Kasumi-1 (cell line): ENCODE measurements at regions not wholly inside any gene's neighbourhood (a gene's known extent, or its start where the extent isn't known, plus 50 kb on each side); places are given as distances from the start of the nearest gene placed in this dataset.

Source experiments
- DNase-seq, 2 experiments: peaks; one replicate each; lab custom pipeline; 2025; lab: John Stamatoyannopoulos, UW

DNA sequence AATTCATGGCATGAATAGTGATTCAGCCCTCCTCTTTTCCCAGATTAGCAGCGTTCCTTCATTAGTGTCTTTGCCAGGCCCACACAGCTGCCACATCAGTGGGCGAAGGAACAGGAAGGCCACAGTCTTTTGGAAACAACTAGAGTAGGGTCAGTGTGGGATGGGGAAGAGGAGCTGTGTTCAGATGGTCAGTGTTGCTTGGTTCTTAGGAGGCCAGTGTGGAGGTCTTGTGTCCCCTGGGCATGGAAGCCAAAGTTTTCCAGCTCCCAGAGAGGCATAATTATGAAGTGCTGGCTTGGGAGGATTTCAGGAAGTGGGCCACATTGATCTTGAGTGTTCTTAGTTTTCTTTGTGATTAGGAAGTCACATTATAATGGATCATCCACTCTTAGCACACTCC lies 269.6 kb downstream of the PSAT1 start:
- no peak for DNase-seq

DNA sequence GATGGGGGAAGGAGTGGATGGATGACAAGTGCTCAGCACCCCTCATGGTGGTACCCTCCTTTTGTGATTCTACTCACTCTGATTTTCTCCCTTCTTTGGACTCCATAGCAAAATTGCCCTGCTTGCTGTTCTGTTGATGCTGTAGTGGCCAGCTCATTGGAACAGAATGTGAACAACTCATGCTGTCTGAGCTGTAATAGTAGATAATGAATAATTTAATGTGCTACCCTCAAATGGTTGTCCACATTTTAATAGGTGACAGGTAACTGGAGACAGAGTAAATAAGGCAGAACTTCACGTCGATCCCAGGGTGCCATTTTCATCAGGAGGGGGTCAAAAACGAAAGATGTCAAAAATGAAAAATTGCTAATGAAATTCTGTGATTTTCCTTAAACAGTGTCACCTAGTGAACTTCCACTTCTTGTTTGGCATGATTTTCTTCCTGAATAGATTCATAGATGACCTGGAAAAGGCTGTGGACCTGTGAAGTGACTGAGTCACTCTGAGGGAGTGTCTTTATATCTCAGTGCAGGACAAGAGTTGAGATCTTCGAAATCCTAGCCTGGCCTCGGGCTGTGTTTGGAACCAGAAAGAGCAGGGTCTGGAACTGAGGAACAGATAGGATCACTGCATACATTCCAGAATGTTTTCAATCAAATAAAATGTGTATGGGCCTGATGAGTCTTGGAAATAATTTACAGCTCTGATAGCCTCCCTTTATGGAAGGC lies 270.2 kb downstream of the PSAT1 start:
- DNase-seq = no peak

DNA sequence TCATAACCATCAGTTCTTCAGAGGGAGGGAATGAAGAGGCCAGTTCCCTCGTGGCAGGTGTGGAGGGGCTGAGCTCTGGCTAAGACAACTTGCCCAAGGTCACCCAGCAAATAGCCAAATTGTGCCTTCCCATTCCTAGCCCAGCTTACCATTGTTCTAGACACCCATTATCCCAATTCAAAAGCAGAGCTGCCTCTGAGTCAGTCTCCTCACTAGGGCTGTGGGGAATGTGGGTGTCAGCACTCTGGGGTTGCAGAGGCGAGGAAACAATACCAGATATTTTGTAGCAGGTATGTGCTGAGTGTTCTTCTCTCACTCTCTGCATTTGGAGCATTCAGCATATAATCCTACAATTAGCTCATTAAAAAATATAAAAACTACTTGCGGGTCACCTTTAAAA lies 270.8 kb downstream of the PSAT1 start:
- DNase-seq = no peak

DNA sequence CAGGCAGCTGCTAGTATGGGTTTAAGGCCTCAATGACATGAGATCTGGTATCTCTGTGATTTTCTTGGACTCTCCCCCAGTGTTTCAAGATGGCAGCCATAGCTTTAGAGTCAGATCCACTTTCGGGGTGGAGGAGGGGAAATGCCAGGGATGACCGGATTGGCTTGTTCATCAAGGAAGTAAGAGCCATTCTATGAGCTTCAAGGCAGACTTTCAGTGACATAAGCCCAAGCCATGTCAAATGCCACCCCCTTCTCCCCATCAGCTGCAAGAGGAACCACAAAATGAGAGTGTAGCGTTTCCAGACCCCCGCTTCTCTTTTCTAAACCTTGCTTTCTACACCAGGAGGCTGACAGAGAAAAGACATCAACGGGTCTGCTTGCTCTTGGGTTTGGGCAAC lies 271.8 kb downstream of the PSAT1 start:
- DNase-seq = no peak

DNA sequence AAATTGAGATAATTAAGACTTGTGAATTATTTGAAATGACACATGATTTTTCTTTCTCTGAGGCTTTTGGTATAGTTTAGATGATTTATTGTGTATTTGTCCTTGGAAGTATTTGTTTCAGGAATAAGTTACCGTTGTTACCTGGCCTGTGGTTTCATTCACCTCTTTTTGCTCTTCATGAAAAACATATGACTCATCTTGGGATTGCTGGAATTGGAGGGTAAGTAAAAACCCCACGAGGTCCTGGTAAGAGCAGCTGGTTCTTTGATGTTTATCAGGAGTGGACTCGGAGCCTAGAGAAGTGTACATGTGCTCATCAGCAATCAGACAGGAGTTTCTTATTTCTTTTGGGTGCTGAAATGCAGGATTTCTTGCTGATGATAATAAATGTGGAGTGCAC lies 275.3 kb downstream of the PSAT1 start:
- DNase-seq = no peak

DNA sequence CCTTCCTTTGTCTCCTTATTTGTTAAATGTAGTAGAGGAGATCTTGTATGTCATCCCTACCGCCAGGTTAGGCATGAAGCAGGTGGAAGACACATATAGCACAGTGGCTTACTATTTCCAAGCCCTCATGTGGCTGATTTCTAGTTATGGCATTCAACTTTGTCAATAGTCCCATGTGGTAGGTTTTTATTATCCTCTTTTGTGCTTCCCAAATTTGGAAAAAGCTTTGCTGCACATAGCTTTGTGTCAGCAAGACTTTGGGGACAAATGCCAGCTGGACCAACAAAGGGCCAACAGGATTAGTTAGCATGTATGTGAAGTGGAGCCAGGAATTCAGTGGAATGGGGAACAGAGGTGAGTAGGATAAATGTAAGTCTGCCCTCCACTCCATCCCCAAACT lies 276.3 kb downstream of the PSAT1 start:
- no peak for DNase-seq

DNA sequence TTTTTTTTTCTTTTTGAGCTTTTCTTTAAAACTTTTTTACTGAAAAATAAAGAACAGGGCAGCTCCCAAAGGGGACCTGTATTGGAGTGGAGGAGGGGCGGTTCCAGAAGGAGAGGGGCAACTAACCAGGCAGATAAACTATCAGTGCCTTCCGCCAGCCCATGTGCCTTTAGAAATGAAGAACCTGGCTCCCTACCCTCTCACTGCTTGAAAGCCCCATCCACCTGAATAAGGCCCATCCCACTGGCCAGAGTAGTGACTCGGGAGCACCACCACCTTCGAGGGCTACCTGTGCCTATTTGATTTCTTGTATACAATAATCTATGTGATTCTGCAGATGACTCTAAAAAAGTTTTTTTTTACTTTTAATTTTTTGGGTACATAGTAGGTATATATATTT lies 276.7 kb downstream of the PSAT1 start:
- no peak for DNase-seq

DNA sequence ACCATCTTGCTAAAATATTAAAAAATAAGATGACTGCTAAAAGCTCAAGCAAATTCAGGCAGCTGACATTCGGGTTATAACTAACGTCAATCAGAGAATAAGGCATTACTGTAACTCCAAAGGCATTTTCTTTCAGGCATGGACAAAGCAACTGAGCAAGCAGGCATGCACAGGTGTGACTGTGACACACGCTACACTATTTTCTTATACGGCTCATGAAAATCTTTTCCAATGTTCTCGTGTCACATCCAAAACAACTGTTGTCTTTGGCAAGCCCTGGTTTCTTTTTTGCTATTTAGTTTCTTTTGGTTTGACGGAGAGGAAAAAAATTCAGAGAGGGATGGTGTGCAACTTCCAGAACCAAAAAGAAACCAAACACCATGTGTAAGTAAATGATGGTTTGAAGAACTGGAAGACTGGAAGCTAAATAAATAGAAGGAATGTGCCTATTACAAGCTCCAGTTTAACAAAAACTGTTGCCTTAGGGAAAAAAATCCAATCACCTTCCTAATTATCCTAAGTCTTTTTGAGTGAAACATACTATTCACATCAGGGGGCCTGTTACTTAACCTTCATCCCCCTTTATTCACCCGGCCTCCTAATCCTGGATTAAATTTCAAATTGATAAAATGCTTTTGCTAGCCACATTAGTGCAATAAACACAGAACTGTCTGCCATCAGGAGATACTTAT lies 277.6 kb downstream of the PSAT1 start:
- no peak for DNase-seq

DNA sequence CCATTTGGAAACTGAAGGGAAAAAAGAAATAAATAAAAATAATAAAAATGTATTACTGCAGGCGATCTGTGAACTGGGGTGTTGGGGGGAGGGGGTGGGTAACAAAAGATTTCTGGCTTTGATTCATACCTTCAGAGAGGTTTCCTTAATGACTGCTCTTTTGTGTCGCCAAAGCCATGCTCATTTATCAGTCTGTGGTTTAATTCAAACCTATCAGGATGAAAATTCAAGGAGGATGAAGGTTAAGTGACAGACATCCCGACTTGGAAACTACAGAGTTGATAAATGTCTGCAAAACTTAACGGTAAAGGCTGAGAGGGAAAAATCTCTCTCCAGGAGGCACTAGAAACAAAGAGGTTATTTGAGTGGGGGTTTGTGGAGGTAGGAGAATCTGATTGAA lies 278.2 kb downstream of the PSAT1 start:
- DNase-seq = no peak

DNA sequence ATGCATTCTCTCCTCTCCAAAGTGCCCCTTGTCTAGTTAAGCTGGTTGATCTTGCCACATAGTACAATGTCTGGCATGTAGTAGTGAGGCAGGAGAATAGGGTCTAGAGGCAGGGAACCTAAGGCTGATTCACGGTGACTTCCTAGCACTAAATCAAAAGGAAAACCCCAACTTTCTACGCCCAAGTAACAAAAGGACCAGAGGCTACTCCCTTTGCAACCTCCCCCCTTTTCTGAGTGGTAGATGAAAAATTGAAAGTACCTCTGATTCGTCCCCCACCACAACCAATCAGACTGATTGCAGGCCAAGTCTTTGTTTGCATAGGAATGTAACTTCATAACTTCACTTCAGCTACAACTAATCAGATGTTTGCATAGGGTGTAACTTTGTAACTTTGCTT lies 278.8 kb downstream of the PSAT1 start:
- DNase-seq = no peak

DNA sequence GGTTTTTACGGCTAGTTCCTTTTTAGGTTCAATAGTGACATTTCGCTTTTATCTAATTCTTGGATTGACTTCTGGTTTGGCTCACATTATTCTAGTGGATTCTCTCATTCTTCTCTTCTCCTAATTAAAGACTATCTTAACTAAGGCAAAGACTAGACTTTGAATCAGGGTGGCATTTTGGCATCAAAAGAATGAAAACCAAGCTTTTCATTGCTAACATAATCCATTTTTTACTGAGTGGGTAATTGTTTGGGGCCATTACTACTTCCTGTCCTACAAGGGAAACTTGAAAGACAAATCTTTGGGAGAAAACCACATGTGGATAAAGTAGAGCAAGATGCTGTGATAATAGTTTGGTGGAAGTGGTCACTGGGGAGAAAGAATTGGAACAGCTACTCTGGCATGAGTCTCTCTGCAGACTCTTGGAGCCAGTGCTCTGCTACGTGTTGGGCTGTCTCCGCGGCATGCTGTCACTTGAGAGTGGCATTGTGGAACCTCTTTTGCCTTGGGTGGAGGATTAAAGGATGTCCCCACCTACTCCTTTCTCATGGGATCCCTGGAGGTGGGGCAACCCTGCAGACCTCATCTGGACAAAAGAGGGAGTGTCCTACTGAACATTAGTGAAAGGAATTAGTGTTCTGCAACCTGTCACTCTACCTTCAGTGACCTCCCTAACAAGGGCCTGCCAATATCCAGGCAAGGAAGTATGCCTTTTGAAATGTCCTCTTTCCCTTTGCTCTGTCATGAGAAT lies 280.4 kb downstream of the PSAT1 start:
- DNase-seq = no peak

DNA sequence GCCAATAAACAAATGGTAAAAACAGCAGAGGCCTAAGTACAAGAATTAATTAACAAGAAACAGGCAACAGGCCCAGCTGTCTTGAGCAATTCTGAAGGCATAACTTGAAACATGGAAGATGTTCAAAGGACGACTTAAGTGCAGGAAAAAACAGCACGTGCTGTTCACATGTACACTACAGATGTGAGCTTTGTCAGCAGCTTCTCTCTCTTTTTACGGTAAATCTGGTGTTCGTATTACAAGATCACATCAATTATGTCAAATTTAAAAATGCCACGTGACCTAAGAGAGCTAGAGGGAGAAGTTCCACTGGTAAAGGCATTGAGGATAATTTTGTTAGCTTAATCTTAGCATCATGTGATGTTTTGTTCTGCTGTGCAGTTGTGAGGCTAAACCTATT lies 281.1 kb downstream of the PSAT1 start:
- DNase-seq = no peak

DNA sequence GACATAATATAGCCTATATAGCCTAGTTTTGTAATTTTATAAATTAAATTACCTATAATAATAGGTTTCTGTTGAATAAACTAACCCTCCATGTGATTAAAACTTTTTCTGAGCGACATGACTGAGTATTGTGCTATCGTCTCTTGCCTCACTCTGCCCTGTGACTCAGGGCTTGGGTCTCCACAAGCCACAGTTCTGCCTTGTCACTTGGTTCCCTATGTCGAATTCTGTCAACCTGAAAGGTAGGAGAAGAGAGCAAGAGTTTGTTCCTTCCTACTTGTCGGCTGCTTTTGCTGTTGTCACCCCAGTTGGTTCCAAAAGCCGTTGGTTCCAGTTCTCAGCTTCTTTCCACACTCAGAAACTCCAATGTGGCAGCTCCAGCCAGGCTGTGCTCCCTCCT lies 285.9 kb downstream of the PSAT1 start:
- no peak for DNase-seq

DNA sequence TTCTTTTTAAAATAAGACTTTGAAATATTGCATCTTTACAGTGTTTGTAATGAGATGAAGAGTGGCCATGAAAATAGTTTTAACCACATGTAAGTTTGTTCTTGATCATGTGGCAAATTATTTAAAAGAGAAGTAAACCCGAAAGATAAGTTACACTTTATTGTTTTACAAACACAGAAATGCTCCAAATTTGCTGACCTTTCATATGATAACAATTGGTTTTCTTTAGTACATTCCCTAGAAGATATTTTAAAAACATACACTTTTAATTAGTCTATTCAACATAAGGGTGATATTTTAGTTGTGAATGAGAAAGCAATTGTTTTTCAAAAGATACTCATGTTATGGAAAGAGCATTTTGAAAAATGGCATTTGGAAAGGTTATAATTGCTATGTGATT lies 287.7 kb downstream of the PSAT1 start:
- DNase-seq = no peak

DNA sequence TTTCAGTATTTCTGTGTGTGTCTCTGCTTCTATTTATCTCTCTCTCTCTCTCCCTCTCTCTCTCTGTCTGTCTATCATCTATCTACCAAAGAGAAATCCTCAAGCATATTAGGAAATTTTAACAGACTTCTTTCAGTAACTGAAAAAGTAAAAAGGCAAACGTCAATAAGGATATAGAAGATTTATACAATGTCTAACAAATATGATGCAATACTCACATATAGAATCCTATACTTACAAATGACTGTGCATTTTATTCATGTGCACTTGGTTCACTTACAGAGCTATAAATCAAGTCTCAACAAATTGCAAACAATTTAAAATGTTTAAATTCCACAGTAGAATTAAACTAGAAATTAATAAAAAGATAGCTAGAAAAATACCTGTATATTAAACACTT lies 289.0 kb downstream of the PSAT1 start:
- no peak for DNase-seq

DNA sequence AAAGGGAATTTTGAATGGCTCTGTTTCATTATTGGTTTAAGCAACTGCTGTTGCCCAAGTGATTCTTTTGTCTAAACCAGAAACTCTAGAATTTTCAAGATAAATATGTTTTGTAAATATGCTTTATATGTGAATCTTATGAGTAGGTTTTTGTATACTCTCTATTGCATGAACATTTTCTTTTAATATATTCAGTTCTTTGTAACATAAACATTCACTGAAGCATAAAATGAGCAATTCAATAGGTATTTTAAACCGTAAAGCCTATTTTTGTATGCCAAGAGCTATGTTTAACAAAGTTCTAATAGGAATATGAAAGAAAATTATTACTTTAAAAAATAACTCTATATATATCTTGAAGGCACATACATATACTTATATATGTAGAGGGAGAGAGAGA lies 293.1 kb downstream of the PSAT1 start:
- DNase-seq = no peak

DNA sequence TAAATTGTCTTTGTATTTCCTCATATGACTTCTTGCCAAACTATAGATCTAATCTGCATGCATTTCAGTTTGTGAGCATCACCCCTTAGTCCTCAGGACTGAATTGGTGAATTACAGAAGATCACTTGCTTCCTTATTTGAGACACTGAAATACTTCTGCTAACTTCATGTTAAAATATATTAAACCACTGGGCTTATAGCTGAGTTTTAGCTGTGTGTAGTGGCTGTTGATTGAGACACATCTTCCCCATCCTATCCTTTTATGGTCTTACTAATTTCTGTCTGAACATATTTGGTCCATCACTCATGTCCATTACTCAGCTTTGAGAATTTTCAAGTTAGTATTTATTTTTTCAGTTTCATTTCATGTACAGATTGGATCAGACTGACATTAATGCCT lies 295.9 kb downstream of the PSAT1 start:
- peak in 1 of 2 experiments; percentile 2 for DNase-seq

DNA sequence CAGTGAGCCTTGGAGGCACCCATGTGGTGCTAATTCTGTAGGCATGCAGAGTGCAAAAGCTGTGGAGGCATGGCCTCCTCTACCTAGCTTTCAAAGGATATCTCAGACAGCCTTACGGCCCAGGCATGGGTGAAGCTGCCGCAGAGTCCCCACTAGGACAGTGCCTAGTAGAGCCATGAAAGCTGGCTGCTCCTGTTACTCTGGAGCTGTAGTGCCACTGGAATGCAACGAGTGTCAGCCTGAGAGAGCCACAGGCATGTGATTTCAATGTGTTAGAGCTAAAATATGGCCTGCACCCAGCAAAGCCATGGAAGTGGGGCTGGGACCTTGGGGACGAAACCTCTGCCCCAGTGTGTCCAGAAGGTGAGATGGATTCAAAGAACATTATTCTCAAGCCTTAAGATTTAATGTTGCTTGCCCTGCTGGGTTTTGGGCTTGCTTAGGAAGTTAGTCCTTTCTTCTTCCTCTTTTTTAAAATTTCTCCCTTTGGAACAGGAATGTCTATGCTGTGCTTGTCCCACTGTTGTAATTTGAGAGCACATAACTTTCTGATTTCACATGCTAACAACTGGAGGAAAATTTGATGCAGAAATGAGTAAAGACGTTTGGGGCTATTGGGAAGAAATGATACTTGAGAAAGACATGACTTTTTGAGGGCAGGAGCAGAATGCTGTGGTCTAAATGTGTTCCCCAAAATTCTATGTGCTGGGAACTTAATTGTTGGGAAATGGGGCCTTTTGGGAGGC lies 298.4 kb downstream of the PSAT1 start:
- no peak for DNase-seq

DNA sequence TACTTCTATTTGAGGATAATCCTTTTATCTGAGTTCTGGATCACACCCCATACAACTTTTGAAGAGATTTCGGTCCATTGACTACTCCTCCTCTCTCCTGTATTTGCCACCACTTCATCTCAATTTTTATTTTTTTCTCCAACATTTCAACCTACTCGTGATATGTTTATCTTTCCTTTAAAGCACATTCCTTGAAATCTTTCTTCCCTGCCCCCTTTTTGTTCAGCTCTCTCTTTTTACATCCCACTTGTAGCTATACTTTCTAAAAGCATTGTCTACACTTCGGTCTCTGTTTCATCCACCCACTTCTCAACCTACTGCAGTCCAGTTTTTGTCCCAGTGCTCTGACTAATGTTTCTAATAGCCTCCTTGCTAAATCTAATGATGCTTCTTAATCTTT lies 299.4 kb downstream of the PSAT1 start:
- DNase-seq = no peak

DNA sequence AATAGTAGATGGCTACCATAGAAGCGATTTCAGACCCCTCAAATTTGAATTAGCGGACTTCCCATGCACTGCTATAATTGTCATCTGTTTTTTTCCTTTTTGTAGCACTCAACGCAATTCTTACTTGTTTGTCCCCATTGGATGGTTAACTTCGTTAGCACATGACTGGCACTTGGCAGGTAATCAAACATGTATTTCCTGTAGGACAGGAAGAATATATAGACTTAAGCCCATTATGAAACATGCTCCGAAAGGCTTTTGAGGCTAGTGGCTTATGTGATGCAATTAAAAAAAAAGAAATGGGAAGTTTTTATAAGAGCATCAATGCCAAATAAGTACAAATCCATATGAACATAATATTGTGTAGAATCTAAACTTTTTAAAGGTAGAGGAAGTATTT lies 301.2 kb downstream of the PSAT1 start:
- DNase-seq = peak in 1 of 2 experiments; percentile 3

DNA sequence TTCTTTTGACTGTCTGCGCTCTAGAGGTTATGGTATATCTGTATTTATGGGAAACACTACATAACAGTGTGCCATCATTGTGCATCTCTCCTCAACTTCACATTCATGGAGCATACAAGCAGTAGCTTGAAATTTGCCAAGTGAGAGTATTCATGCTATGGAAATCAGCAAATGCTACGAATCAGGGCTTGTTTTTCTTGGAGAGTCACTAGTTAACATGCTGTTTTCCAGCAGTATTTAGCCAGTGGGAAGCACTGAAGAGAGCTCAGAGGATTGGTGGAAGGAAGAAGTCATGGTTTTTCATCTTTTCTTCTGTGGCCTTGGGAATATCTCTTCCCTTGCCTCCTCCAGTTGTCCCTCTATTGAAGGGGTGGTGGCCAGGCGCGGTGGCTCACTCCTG lies 303.0 kb downstream of the PSAT1 start:
- DNase-seq = no peak

DNA sequence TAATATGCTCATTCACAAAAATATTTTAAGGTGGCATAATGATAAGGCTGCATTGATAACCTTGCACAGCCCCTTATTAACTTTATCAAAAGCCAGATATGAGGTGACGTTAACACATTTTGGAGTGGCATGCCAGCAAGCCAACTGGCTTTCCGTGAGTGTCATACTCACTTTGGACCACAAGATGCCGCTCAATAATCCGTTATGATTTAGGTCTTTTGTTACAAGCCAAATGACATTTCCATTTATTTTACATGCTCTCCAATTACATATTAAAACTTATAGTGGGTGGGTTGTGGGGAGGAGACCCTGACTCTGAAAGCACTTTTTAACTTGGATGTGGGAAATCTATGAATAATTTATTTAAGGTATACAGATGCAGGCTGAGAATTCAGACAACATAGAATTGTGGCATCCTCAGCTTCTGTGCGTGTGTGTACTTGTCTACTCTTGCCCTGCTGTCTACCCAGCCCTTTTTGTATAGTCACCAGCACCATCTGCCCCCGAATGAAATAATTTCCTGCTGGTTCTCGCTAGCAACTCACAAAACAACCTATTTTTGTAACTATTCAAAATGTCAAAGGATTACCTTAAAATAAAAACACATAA lies 305.1 kb downstream of the PSAT1 start:
- DNase-seq = peak; percentile 49 to 60
